ENCODE measurements at regions not wholly inside any gene's neighbourhood (a gene's known extent, or its start where the extent isn't known, plus 50 kb on each side); places are given as distances from the start of the nearest gene placed in this dataset.

DNA sequence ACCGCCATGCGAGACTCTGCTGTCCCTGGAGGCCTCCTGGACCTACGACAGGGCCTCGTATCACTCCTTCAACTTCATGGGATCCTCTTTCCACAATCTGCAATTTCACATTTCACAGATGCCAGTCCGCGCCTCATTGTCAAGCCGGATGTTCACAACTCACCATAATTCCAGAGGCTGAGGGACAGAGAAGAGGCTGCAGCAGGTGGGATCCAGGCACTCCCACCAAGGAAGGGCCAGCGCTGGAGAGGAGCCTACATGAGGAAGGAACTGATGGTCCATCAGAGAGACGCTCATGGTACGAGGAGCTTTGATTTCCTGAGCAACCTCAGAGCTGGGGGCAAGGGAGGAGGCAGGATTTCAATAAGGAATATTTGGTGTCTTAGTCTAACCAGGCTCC is 495.0 kb downstream of the BRD1 start:
- no peak for TF ChIP-seq EZH2 (IDR thresholded peaks at IDR 0.05; ENCODE audit: insufficient read depth, poor library complexity, severe bottlenecking)
- TF ChIP-seq EZH2phosphoT487 (IDR thresholded peaks at IDR 0.05; ENCODE audit: insufficient read depth, low read depth) = no peak
